HepG2 (cell line): ENCODE measurements at regions not wholly inside any gene's neighbourhood (a gene's known extent, or its start where the extent isn't known, plus 50 kb on each side); places are given as distances from the start of the nearest gene placed in this dataset.
A peak's percentile ranks its signal among the peaks of the same experiment; 100 is the strongest.

ENCODE experiments used
- CENPT ChIP-seq: sonication (generic); formaldehyde crosslinking; IDR thresholded peaks from 2 replicates; pipeline ENCODE4 v1.8.0; 2022; ENCODE audit warnings: low read depth, mild to moderate bottlenecking, moderate library complexity, missing genetic modification reagents
- EED ChIP-seq: sonication (generic); formaldehyde crosslinking; IDR thresholded peaks from 2 replicates; pipeline ENCODE4 v1.5.0; 2020; ENCODE audit warnings: mild to moderate bottlenecking, missing genetic modification reagents
- GFI1 ChIP-seq: sonication (generic); formaldehyde crosslinking; IDR thresholded peaks from 2 replicates; pipeline ENCODE4 v1.5.0; 2020; ENCODE audit warnings: missing genetic modification reagents, mild to moderate bottlenecking, borderline replicate concordance
- HMGXB3 ChIP-seq: sonication (generic); formaldehyde crosslinking; IDR thresholded peaks from 2 replicates; pipeline ENCODE4 v1.4.0; 2020; ENCODE audit warnings: missing genetic modification reagents, borderline replicate concordance
- MIER2 ChIP-seq: IDR thresholded peaks from 2 replicates; pipeline ENCODE4 v1.6.1; 2016; ENCODE audit warnings: missing biosample characterization, missing genetic modification reagents
- NKX3-1 ChIP-seq: sonication (generic); formaldehyde crosslinking; IDR thresholded peaks from 2 replicates; pipeline ENCODE4 v1.5.0; 2020; ENCODE audit warnings: missing genetic modification reagents
- NR1H2 ChIP-seq: sonication (generic); formaldehyde crosslinking; IDR thresholded peaks from 2 replicates; pipeline ENCODE4 v1.8.1; 2022; ENCODE audit warnings: low read depth, missing genetic modification reagents, borderline replicate concordance
- PREB ChIP-seq: sonication (generic); formaldehyde crosslinking; IDR thresholded peaks from 2 replicates; pipeline ENCODE4 v1.4.0; 2020; ENCODE audit warnings: missing genetic modification reagents
- RARG ChIP-seq: sonication (generic); formaldehyde crosslinking; IDR thresholded peaks from 2 replicates; pipeline ENCODE4 v1.4.0; 2020; ENCODE audit warnings: low read depth, mild to moderate bottlenecking, missing genetic modification reagents
- SPEN ChIP-seq: sonication (generic); formaldehyde crosslinking; IDR thresholded peaks from 2 replicates; pipeline ENCODE4 v1.5.1; 2020; ENCODE audit warnings: low read depth, mild to moderate bottlenecking, missing genetic modification reagents
- STAT5B ChIP-seq: sonication (generic); formaldehyde crosslinking; IDR thresholded peaks from 2 replicates; pipeline ENCODE4 v1.4.0; 2020; ENCODE audit warnings: missing genetic modification reagents
- THAP11 ChIP-seq: IDR thresholded peaks from 2 replicates; pipeline ENCODE4 v1.6.1; 2016; ENCODE audit warnings: missing biosample characterization, missing genetic modification reagents
- ZC3H13 ChIP-seq: sonication (generic); formaldehyde crosslinking; IDR thresholded peaks from 2 replicates; pipeline ENCODE4 v1.8.1; 2023; ENCODE audit warnings: mild to moderate bottlenecking, missing genetic modification reagents, moderate library complexity
- ZFP41 ChIP-seq: sonication (generic); formaldehyde crosslinking; IDR thresholded peaks from 2 replicates; pipeline ENCODE4 v1.4.0; 2020; ENCODE audit warnings: mild to moderate bottlenecking, missing genetic modification reagents, borderline replicate concordance
- ZKSCAN5 ChIP-seq: sonication (generic); formaldehyde crosslinking; IDR thresholded peaks from 2 replicates; pipeline ENCODE4 v1.5.1; 2020; ENCODE audit warnings: mild to moderate bottlenecking, missing genetic modification reagents
- ZNF136 ChIP-seq: sonication (generic); formaldehyde crosslinking; IDR thresholded peaks from 2 replicates; pipeline ENCODE4 v1.8.1; 2022; ENCODE audit warnings: low read depth, mild to moderate bottlenecking, moderate library complexity, missing genetic modification reagents
- ZNF180 ChIP-seq: sonication (generic); formaldehyde crosslinking; IDR thresholded peaks from 2 replicates; pipeline ENCODE4 v1.4.0; 2020; ENCODE audit warnings: low read depth, missing genetic modification reagents, borderline replicate concordance
- ZNF280D ChIP-seq: sonication (generic); formaldehyde crosslinking; IDR thresholded peaks from 2 replicates; pipeline ENCODE4 v1.5.1; 2020; ENCODE audit warnings: mild to moderate bottlenecking, missing genetic modification reagents
- ZNF362 ChIP-seq: sonication (generic); formaldehyde crosslinking; IDR thresholded peaks from 2 replicates; pipeline ENCODE4 v1.4.0; 2020; ENCODE audit warnings: missing genetic modification reagents, mild to moderate bottlenecking, borderline replicate concordance
- ZNF446 ChIP-seq: sonication (generic); formaldehyde crosslinking; IDR thresholded peaks from 2 replicates; pipeline ENCODE4 v1.5.0; 2020; ENCODE audit warnings: mild to moderate bottlenecking, missing genetic modification reagents

GRCh38 chr2:15733867-15734673, 142.4 kb downstream of the DDX1 start (continued):
- no peak for TF ChIP-seq ZFP41 (CRISPR knock-in tag)
- TF ChIP-seq PREB = no peak
- no peak for TF ChIP-seq STAT5B (CRISPR knock-in tag)
- TF ChIP-seq ZNF136 (CRISPR knock-in tag) = no peak
- no peak for TF ChIP-seq ZKSCAN5 (CRISPR knock-in tag)
- TF ChIP-seq CENPT (CRISPR knock-in tag) = no peak
- TF ChIP-seq RARG (CRISPR knock-in tag) = no peak
- peak; percentile 58; the same call in 1 of the 2 replicates for TF ChIP-seq GFI1 (CRISPR knock-in tag)
- no peak for TF ChIP-seq NR1H2
- TF ChIP-seq ZNF362 (CRISPR knock-in tag) = no peak
- TF ChIP-seq SPEN (CRISPR knock-in tag) = no peak
- TF ChIP-seq ZNF446 (CRISPR knock-in tag) = no peak
- no peak for TF ChIP-seq ZNF180 (CRISPR knock-in tag)
- TF ChIP-seq MIER2 (CRISPR knock-in tag) = no peak
- TF ChIP-seq ZC3H13 = no peak
- no peak for TF ChIP-seq HMGXB3 (CRISPR knock-in tag)
- TF ChIP-seq NKX3-1 = 0 out of 2 replicates have a peak, but pooled peaks have one; percentile 46
- TF ChIP-seq ZNF280D (CRISPR knock-in tag) = no peak
- TF ChIP-seq THAP11 (CRISPR knock-in tag) = 0 out of 2 replicates have a peak, but pooled peaks have one; percentile 30
- TF ChIP-seq EED (CRISPR knock-in tag) = no peak
